Neural progenitor cell (in vitro differentiated cells): ENCODE measurements at regions not wholly inside any gene's neighbourhood (a gene's known extent, or its start where the extent isn't known, plus 50 kb on each side); places are given as distances from the start of the nearest gene placed in this dataset.

Experiments used
- EZH2 ChIP-seq: fragments of 200-600 bp; sonication (generic); IDR thresholded peaks from 2 replicates; pipeline ENCODE4 v1.6.1; 2017; ENCODE audit warnings: antibody characterized with exemption, mild to moderate bottlenecking, moderate library complexity
- EZH2phosphoT487 ChIP-seq: fragments of 200-600 bp; sonication (generic); IDR thresholded peaks from 2 replicates; pipeline ENCODE4 v1.6.1; 2017; ENCODE audit warnings: antibody characterized with exemption
- TF ChIP-seq, protein P1 (sequence below): fragments of 200-600 bp; sonication (generic); IDR thresholded peaks from 2 replicates; pipeline ENCODE4 v1.5.1; 2017; ENCODE audit warnings: antibody characterized with exemption, mild to moderate bottlenecking

GRCh38 chr15:22228101-22228762, 147.9 kb downstream of the OR4M2 start:
- TF ChIP-seq EZH2, result no peak
- TF ChIP-seq, protein P1, sequence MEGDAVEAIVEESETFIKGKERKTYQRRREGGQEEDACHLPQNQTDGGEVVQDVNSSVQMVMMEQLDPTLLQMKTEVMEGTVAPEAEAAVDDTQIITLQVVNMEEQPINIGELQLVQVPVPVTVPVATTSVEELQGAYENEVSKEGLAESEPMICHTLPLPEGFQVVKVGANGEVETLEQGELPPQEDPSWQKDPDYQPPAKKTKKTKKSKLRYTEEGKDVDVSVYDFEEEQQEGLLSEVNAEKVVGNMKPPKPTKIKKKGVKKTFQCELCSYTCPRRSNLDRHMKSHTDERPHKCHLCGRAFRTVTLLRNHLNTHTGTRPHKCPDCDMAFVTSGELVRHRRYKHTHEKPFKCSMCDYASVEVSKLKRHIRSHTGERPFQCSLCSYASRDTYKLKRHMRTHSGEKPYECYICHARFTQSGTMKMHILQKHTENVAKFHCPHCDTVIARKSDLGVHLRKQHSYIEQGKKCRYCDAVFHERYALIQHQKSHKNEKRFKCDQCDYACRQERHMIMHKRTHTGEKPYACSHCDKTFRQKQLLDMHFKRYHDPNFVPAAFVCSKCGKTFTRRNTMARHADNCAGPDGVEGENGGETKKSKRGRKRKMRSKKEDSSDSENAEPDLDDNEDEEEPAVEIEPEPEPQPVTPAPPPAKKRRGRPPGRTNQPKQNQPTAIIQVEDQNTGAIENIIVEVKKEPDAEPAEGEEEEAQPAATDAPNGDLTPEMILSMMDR, result no peak
- TF ChIP-seq EZH2phosphoT487, result no peak
